IMR-90 (cell line): ENCODE measurements at regions not wholly inside any gene's neighbourhood (a gene's known extent, or its start where the extent isn't known, plus 50 kb on each side); places are given as distances from the start of the nearest gene placed in this dataset.

Experiments
- ATAC-seq: fragments of 200-7000 bp; cut with Tn5 transposase; 2 replicates; pipeline ENCODE4 v1.9.1; 2020; ENCODE audit warnings: low read depth, mild to moderate bottlenecking, moderate library complexity
- BruUV-seq: library from RNA; stranded (reverse); fragments of 400-500 nt; replicated peaks from 2 replicates; lab custom pipeline; 2021; lab: Mats Ljungman, UMichigan
- CTCF ChIA-PET: fragments of 300-600 bp; formaldehyde crosslinking; extraction: SDS; loops from one replicate; lab custom pipeline; 2021; ENCODE audit warnings: antibody characterized with exemption; lab: Yijun Ruan, JAX
- POLR2A ChIA-PET: fragments of 300-600 bp; sonication (Branson Sonifier 250); formaldehyde crosslinking; loops from one replicate; lab custom pipeline; 2022; ENCODE audit warnings: antibody characterized with exemption; ENCODE audit not compliant: unreplicated experiment; lab: Charles Lee
- DNase-seq: peaks from one replicate; pipeline ENCODE4 v3.0.0; 2013
- H2AFZ ChIP-seq: replicated peaks from 2 replicates; pipeline ENCODE3; 2013; ENCODE audit warnings: low read length, mild to moderate bottlenecking; ENCODE audit not compliant: poor library complexity
- H2AK5ac ChIP-seq: 2 replicates; pipeline ENCODE4 v1.6.1; 2013; ENCODE audit warnings: low read depth, low read length, inconsistent platforms
- H2AK9ac ChIP-seq: replicated peaks from 2 replicates; pipeline ENCODE3; 2013; ENCODE audit warnings: mild to moderate bottlenecking, low read depth, low read length, moderate library complexity; ENCODE audit not compliant: poor library complexity
- H2BK120ac ChIP-seq: 2 replicates; pipeline ENCODE4 v1.6.1; 2013; ENCODE audit warnings: low read depth, low read length, inconsistent platforms
- H2BK15ac ChIP-seq: 3 replicates; pipeline ENCODE4 v1.6.1; 2013; ENCODE audit warnings: low read depth, low read length, inconsistent platforms
- H2BK20ac ChIP-seq: 2 replicates; pipeline ENCODE4 v1.6.1; 2013; ENCODE audit warnings: low read depth, mild to moderate bottlenecking, inconsistent platforms, low read length, moderate library complexity
- H2BK5ac ChIP-seq: 2 replicates; pipeline ENCODE4 v1.6.1; 2013; ENCODE audit warnings: mild to moderate bottlenecking, low read depth, low read length, inconsistent platforms; ENCODE audit not compliant: poor library complexity, severe bottlenecking
- H3K14ac ChIP-seq: replicated peaks from 2 replicates; pipeline ENCODE4 v1.6.1; 2013; ENCODE audit warnings: low read depth, low read length, inconsistent platforms
- H3K18ac ChIP-seq: 2 replicates; pipeline ENCODE4 v1.6.1; 2013; ENCODE audit warnings: low read depth, low read length, control low read depth
- H3K23ac ChIP-seq: 2 replicates; pipeline ENCODE4 v1.6.1; 2013; ENCODE audit warnings: low read depth, low read length, inconsistent platforms
- H3K27ac ChIP-seq: 2 replicates; pipeline ENCODE4 v1.5.1; 2013; ENCODE audit warnings: mild to moderate bottlenecking, control low read depth, low read length; ENCODE audit not compliant: insufficient read depth
- H3K27me3 ChIP-seq: 2 replicates; pipeline ENCODE4 v1.6.1; 2013; ENCODE audit warnings: low read length; ENCODE audit not compliant: control insufficient read depth, insufficient read depth
- H3K36me3 ChIP-seq: 2 replicates; pipeline ENCODE4 v1.6.1; 2013; ENCODE audit warnings: low read length, mixed read lengths; ENCODE audit not compliant: control insufficient read depth, insufficient read depth
- H3K4ac ChIP-seq: 2 replicates; pipeline ENCODE4 v1.6.1; 2013; ENCODE audit warnings: low read depth, low read length, inconsistent platforms
- H3K4me1 ChIP-seq: 2 replicates; pipeline ENCODE4 v1.6.1; 2013; ENCODE audit warnings: low read length, mixed read lengths; ENCODE audit not compliant: control insufficient read depth, insufficient read depth
- H3K4me2 ChIP-seq: 2 replicates; pipeline ENCODE4 v1.6.1; 2013; ENCODE audit warnings: low read depth, mild to moderate bottlenecking, control low read depth, low read length, moderate library complexity
- H3K4me3 ChIP-seq: 2 replicates; pipeline ENCODE4 v1.5.1; 2013; ENCODE audit warnings: low read depth, mild to moderate bottlenecking, control low read depth, low read length, moderate library complexity; ENCODE audit not compliant: insufficient read depth
- H3K56ac ChIP-seq: 2 replicates; pipeline ENCODE4 v1.6.1; 2013; ENCODE audit warnings: low read length, inconsistent platforms; ENCODE audit not compliant: insufficient read depth; ENCODE audit errors: extremely low read depth
- H3K79me1 ChIP-seq, 2 experiments: 2 replicates each; pipeline ENCODE4 v1.6.1; 2013; ENCODE audit warnings: low read length in 2 of 2, inconsistent platforms in 1 of 2, low read depth in 1 of 2
- H3K9ac ChIP-seq: 2 replicates; pipeline ENCODE4 v1.6.1; 2013; ENCODE audit warnings: low read depth, low read length, control low read depth
- H3K9me1 ChIP-seq: 2 replicates; pipeline ENCODE4 v1.6.1; 2013; ENCODE audit warnings: low read length, inconsistent platforms; ENCODE audit not compliant: insufficient read depth
- H3K9me3 ChIP-seq: 2 replicates; pipeline ENCODE4 v1.6.1; 2013; ENCODE audit warnings: low read length; ENCODE audit not compliant: control insufficient read depth, insufficient read depth
- H4K20me1 ChIP-seq: 2 replicates; pipeline ENCODE4 v1.6.1; 2013; ENCODE audit warnings: low read length, inconsistent platforms; ENCODE audit not compliant: insufficient read depth
- H4K5ac ChIP-seq: 2 replicates; pipeline ENCODE4 v1.6.1; 2013; ENCODE audit warnings: mild to moderate bottlenecking, low read depth, low read length, control low read depth
- H4K8ac ChIP-seq, 2 experiments: 2 replicates each; pipeline ENCODE4 v1.6.1; 2013; ENCODE audit warnings: low read depth in 2 of 2, low read length in 2 of 2, control low read depth in 1 of 2, inconsistent platforms in 1 of 2
- H4K91ac ChIP-seq: 2 replicates; pipeline ENCODE4 v1.6.1; 2013; ENCODE audit warnings: low read depth, low read length, inconsistent platforms; ENCODE audit not compliant: insufficient read depth
- BHLHE40 ChIP-seq: fragments of 150-350 bp; IDR thresholded peaks from 2 replicates; pipeline ENCODE4 v1.6.1; 2016; ENCODE audit warnings: mild to moderate bottlenecking, low read depth, low read length
- FOS ChIP-seq: fragments of 150-350 bp; IDR thresholded peaks from 2 replicates; pipeline ENCODE4 v1.6.1; 2016; ENCODE audit warnings: low read depth, low read length
- MAZ ChIP-seq: IDR thresholded peaks from 2 replicates; pipeline ENCODE4 v1.6.1; 2012; ENCODE audit warnings: low read depth, mild to moderate bottlenecking, low read length, improper control_type of control experiment, moderate library complexity, borderline replicate concordance
- RAD21 ChIP-seq: IDR thresholded peaks from 2 replicates; pipeline ENCODE4 v1.6.1; 2012; ENCODE audit warnings: low read length, improper control_type of control experiment
- WGBS, 2 experiments: methylation state at CpG; one replicate each; pipeline versions ENCODE4 v1.1.5 to v1.1.7; 2013; ENCODE audit warnings: missing lambda C conversion rate in 2 of 2; ENCODE audit not compliant: insufficient read length in 1 of 2; ENCODE audit errors: extremely low coverage in 2 of 2; 5-methylcytosine and 5-hydroxymethylcytosine counted together
- dilution Hi-C: fragments of 300-500 bp; cut with HindIII; formaldehyde crosslinking; loops from one replicate; pipeline ENCODE4 v1.14.3; 2018; ENCODE audit warnings: low sequenced_read_pairs; ENCODE audit not compliant: unreplicated experiment
- in situ Hi-C: fragments of 300-500 bp; cut with MboI; formaldehyde crosslinking; loops from 3 replicates; pipeline ENCODE4 v1.14.3; 2019; ENCODE audit warnings: low sequenced_read_pairs, inconsistent platforms, mixed read lengths
- intact Hi-C: fragments of 100-400 bp; cut with micrococcal nuclease; formaldehyde crosslinking; loops from 2 replicates; pipeline ENCODE4 v1.10.0; 2022
- TF ChIP-seq, protein P1 (sequence below): conservative IDR thresholded peaks from 2 replicates; pipeline ENCODE4 v1.5.1; 2012; ENCODE audit warnings: mild to moderate bottlenecking, low read depth, low read length, improper control_type of control experiment

- no peak overlapping the region for H3K4ac ChIP-seq
- no peak overlapping the region for H3K4me3 ChIP-seq
- H3K18ac ChIP-seq: no peak overlapping the region
- dilution Hi-C loops (no loop called here), in situ Hi-C loops (no loop called here), intact Hi-C loops (no loop called here)
- 25% methylated on average over 3 of the region's 9 CpGs; no CpG with 5 or more reads in 1 of the 2 experiments for WGBS, 2 experiments
- no peaks in the 10 kb centered on the region for H3K79me1 ChIP-seq
- no peak overlapping the region for H3K56ac ChIP-seq
- H3K9ac ChIP-seq: no peak overlapping the region
- H4K91ac ChIP-seq: no peak overlapping the region
- POLR2A ChIA-PET: no interaction called here
- TF ChIP-seq RAD21: no peak
- no peak for TF ChIP-seq MAZ
- TF ChIP-seq FOS: no peak
- TF ChIP-seq, protein P1, sequence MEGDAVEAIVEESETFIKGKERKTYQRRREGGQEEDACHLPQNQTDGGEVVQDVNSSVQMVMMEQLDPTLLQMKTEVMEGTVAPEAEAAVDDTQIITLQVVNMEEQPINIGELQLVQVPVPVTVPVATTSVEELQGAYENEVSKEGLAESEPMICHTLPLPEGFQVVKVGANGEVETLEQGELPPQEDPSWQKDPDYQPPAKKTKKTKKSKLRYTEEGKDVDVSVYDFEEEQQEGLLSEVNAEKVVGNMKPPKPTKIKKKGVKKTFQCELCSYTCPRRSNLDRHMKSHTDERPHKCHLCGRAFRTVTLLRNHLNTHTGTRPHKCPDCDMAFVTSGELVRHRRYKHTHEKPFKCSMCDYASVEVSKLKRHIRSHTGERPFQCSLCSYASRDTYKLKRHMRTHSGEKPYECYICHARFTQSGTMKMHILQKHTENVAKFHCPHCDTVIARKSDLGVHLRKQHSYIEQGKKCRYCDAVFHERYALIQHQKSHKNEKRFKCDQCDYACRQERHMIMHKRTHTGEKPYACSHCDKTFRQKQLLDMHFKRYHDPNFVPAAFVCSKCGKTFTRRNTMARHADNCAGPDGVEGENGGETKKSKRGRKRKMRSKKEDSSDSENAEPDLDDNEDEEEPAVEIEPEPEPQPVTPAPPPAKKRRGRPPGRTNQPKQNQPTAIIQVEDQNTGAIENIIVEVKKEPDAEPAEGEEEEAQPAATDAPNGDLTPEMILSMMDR: no peak
- TF ChIP-seq BHLHE40: no peak
- no peak overlapping the region for H4K5ac ChIP-seq
- CTCF ChIA-PET: no interaction called here
- peaks cover 1% of the 10 kb centered on the region; the same call in 1 of the 2 replicates for H3K27me3 ChIP-seq
- H3K14ac ChIP-seq: no peak overlapping the region
- ATAC-seq: 0 out of 2 replicates have a peak, but pooled peaks have one; percentile 30
- H3K9me1 ChIP-seq: no peaks in the 10 kb centered on the region
- H3K4me1 ChIP-seq: peaks cover 7% of the 10 kb centered on the region; the same call in 1 of the 2 replicates
- no peak overlapping the region for H2AK5ac ChIP-seq
- H2AFZ ChIP-seq: peak overlapping the region; percentile 85
- H3K36me3 ChIP-seq: no peaks in the 10 kb centered on the region
- peak overlapping the region; percentile 63 for H3K4me2 ChIP-seq
- peak overlapping the region in 1 of 2 experiments; percentile 21; a peak in 1 of 4 replicates for H4K8ac ChIP-seq
- peak; percentile 31 for DNase-seq
- H2BK120ac ChIP-seq: no peak overlapping the region
- H3K9me3 ChIP-seq: no peaks in the 10 kb centered on the region
- H3K23ac ChIP-seq: no peak overlapping the region
- H2AK9ac ChIP-seq: peak overlapping the region; percentile 68
- no peak overlapping the region for H2BK5ac ChIP-seq
- BruUV-seq: no TSS peak
- H4K20me1 ChIP-seq: no peaks in the 10 kb centered on the region
- H3K27ac ChIP-seq: no peak overlapping the region
- H2BK20ac ChIP-seq: peak overlapping the region; percentile 39; the same call in 1 of the 2 replicates
- H2BK15ac ChIP-seq: no peak overlapping the region
Observed at GRCh38 chr5:176185133-176185733, 53.0 kb upstream of the SIMC1 start.
